Activated CD8-positive, alpha-beta memory T cell treated with anti-CD3 and anti-CD28 coated beads, Interleukin-2, amount 50 U/mL, for 4 hours (primary cell): ENCODE measurements at regions not wholly inside any gene's neighbourhood (a gene's known extent, or its start where the extent isn't known, plus 50 kb on each side); places are given as distances from the start of the nearest gene placed in this dataset.

Experiments used
- DNase-seq: peaks from one replicate; pipeline ENCODE4 v3.0.0-alpha.2; 2020

GRCh38 chr16:73233329-73233765, 185.4 kb upstream of the ZFHX3 start:
- DNase-seq, result no peak

- no peak for DNase-seq
Measured at GRCh38 chr16:73232555-73233328, 184.8 kb upstream of the ZFHX3 start.

GRCh38 chr16:73231944-73232554, 184.1 kb upstream of the ZFHX3 start:
- DNase-seq, result no peak

- no peak for DNase-seq
Measured at GRCh38 chr16:73231379-73231778, 183.5 kb upstream of the ZFHX3 start.

GRCh38 chr16:73230651-73231050, 182.7 kb upstream of the ZFHX3 start:
- no peak for DNase-seq

GRCh38 chr16:73228649-73229048, 180.7 kb upstream of the ZFHX3 start:
- no peak for DNase-seq

- no peak for DNase-seq
Measured at GRCh38 chr16:73226675-73227074, 178.7 kb upstream of the ZFHX3 start.

- no peak for DNase-seq
Measured at GRCh38 chr16:73225983-73226382, 178.1 kb upstream of the ZFHX3 start.

- DNase-seq, result no peak
Measured at GRCh38 chr16:73220836-73221235, 172.9 kb upstream of the ZFHX3 start.

GRCh38 chr16:73219176-73219575, 171.2 kb upstream of the ZFHX3 start:
- no peak for DNase-seq

- DNase-seq, result no peak
Measured at GRCh38 chr16:73217654-73218053, 169.7 kb upstream of the ZFHX3 start.

- no peak for DNase-seq
Measured at GRCh38 chr16:73216932-73217331, 169.0 kb upstream of the ZFHX3 start.

- no peak for DNase-seq
Measured at GRCh38 chr16:73215678-73216377, 167.9 kb upstream of the ZFHX3 start.

- DNase-seq, result no peak
Measured at GRCh38 chr16:73214825-73215677, 167.1 kb upstream of the ZFHX3 start.

GRCh38 chr16:73213732-73214455, 166.0 kb upstream of the ZFHX3 start:
- no peak for DNase-seq

GRCh38 chr16:73212431-73212830, 164.5 kb upstream of the ZFHX3 start:
- no peak for DNase-seq

- no peak for DNase-seq
Measured at GRCh38 chr16:73210686-73211085, 162.8 kb upstream of the ZFHX3 start.

GRCh38 chr16:73210084-73210483, 162.2 kb upstream of the ZFHX3 start:
- no peak for DNase-seq

- DNase-seq, result no peak
Measured at GRCh38 chr16:73209190-73209589, 161.3 kb upstream of the ZFHX3 start.

GRCh38 chr16:73206151-73206707, 158.3 kb upstream of the ZFHX3 start:
- DNase-seq, result no peak

- DNase-seq, result no peak
Measured at GRCh38 chr16:73205153-73205886, 157.4 kb upstream of the ZFHX3 start.
